ENCODE measurements at regions not wholly inside any gene's neighbourhood (a gene's known extent, or its start where the extent isn't known, plus 50 kb on each side); places are given as distances from the start of the nearest gene placed in this dataset.

DNA sequence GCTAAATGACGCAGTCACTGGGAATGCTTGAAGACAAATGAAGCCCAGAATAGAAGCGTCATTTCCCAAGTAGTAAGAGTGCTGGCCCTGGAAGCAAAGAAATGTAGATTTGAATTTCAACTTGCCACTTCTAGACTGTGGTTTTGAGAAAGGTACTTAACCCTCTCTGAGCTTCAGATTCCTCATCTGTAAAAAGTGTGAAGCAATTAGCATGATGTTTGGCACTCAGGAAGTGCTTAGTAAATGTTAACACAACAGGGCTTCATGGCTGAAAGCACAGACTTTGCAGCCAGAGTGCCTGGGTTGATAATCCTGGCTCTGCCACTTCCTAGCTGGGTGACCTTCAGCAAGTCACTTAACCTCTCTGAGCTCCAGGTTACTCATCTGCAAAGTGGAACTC, 147.4 kb upstream of the RPS6KA3 start:
- DNase-seq (ENCODE audit: low read depth, low spot score) = no peak
- Histone ChIP-seq H3K4me2 (ENCODE audit: low read length) (no peak overlapping the region), H3K4me1 (ENCODE audit: control insufficient read depth in 1 of 2, insufficient read depth in 2 of 2, low read length in 2 of 2) (no peaks in the 10 kb centered on the region), H3K27ac (ENCODE audit: low read depth, low read length) (no peak overlapping the region), H3K9me2 (ENCODE audit: insufficient read depth) (no peaks in the 10 kb centered on the region), H2AFZ (ENCODE audit: low read depth, low read length, poor library complexity, severe bottlenecking) (no peak overlapping the region), H3K4me3 (replicated peaks in 1 of 2; ENCODE audit: low read depth in 1 of 2, low read length in 2 of 2) (no peak overlapping the region), H4K20me1 (ENCODE audit: insufficient read depth) (no peaks in the 10 kb centered on the region), H3K79me2 (ENCODE audit: insufficient read depth, low read length) (no peaks in the 10 kb centered on the region), H3K9ac (ENCODE audit: low read length) (no peak overlapping the region), H3K27me3 (ENCODE audit: insufficient read depth, low read length) (no peaks in the 10 kb centered on the region), H3K36me3 (ENCODE audit: control insufficient read depth in 1 of 2, insufficient read depth in 2 of 2, low read length in 2 of 2) (no peaks in the 10 kb centered on the region), H3K9me3 (ENCODE audit: control insufficient read depth in 1 of 2, insufficient read depth in 1 of 2, low read depth in 1 of 2, low read length in 2 of 2) (no peaks in the 10 kb centered on the region)
- TF ChIP-seq MAX (IDR thresholded peaks at IDR 0.05) = no peak
- TF ChIP-seq ZFX (IDR thresholded peaks at IDR 0.05) = no peak
- no peak for TF ChIP-seq EGR1 (IDR thresholded peaks at IDR 0.05; ENCODE audit: low read depth)
- no peak for TF ChIP-seq ZNF274 (IDR thresholded peaks at IDR 0.05; ENCODE audit: low read depth, low read length)
- TF ChIP-seq SRF (IDR thresholded peaks at IDR 0.05; ENCODE audit: low read depth) = no peak
- TF ChIP-seq EZH2phosphoT487 (IDR thresholded peaks at IDR 0.05; ENCODE audit: borderline replicate concordance) = no peak
- TF ChIP-seq, protein P1, sequence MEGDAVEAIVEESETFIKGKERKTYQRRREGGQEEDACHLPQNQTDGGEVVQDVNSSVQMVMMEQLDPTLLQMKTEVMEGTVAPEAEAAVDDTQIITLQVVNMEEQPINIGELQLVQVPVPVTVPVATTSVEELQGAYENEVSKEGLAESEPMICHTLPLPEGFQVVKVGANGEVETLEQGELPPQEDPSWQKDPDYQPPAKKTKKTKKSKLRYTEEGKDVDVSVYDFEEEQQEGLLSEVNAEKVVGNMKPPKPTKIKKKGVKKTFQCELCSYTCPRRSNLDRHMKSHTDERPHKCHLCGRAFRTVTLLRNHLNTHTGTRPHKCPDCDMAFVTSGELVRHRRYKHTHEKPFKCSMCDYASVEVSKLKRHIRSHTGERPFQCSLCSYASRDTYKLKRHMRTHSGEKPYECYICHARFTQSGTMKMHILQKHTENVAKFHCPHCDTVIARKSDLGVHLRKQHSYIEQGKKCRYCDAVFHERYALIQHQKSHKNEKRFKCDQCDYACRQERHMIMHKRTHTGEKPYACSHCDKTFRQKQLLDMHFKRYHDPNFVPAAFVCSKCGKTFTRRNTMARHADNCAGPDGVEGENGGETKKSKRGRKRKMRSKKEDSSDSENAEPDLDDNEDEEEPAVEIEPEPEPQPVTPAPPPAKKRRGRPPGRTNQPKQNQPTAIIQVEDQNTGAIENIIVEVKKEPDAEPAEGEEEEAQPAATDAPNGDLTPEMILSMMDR (IDR thresholded peaks at IDR 0.05 in 2 of 3, conservative IDR thresholded peaks at IDR 0.05 in 1 of 3; ENCODE audit: borderline replicate concordance in 1 of 3, insufficient read depth in 1 of 3, low read depth in 2 of 3, low read length in 2 of 3) = no peak
- no peak for TF ChIP-seq FOSL1 (IDR thresholded peaks at IDR 0.05; ENCODE audit: low read depth)
- TF ChIP-seq, protein P2, sequence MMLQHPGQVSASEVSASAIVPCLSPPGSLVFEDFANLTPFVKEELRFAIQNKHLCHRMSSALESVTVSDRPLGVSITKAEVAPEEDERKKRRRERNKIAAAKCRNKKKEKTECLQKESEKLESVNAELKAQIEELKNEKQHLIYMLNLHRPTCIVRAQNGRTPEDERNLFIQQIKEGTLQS (IDR thresholded peaks at IDR 0.05) = no peak
- no peak for TF ChIP-seq POLR2AphosphoS5 (IDR thresholded peaks at IDR 0.05; ENCODE audit: low read depth, low read length)
- no peak for TF ChIP-seq EZH2 (IDR thresholded peaks at IDR 0.05)
- TF ChIP-seq RAD21 (IDR thresholded peaks at IDR 0.05; ENCODE audit: low read depth) = no peak
- no peak for TF ChIP-seq ELF1 (IDR thresholded peaks at IDR 0.05; ENCODE audit: borderline replicate concordance, low read depth)
- CTCF ChIA-PET = no interaction called here
- POLR2A ChIA-PET = no interaction called here
- BruUV-seq (replicated peaks) = no TSS peak
- ATAC-seq = no peak
- intact Hi-C loops (cut with micrococcal nuclease) = no loop called here
- RAD21 ChIA-PET (ENCODE audit: low non-redundant PET in 1 of 2, low total read pairs in 2 of 2, uncharacterized antibody in 2 of 2, unreplicated experiment in 2 of 2) = no interaction called here
